ENCODE measurements at regions not wholly inside any gene's neighbourhood (a gene's known extent, or its start where the extent isn't known, plus 50 kb on each side); places are given as distances from the start of the nearest gene placed in this dataset.

GRCh38 chr6:84825461-84825860, 61.1 kb upstream of the TBX18 start:
- TF ChIP-seq BHLHE40 (IDR thresholded peaks at IDR 0.05; ENCODE audit: borderline replicate concordance) (no peak), SUZ12 (IDR thresholded peaks at IDR 0.05) (no peak), FOXM1 (IDR thresholded peaks at IDR 0.05; ENCODE audit: borderline replicate concordance) (no peak), L3MBTL2 (conservative IDR thresholded peaks at IDR 0.05) (no peak), FOXA1 (IDR thresholded peaks at IDR 0.05) (no peak), ARNT (IDR thresholded peaks at IDR 0.05) (no peak), LEF1 (IDR thresholded peaks at IDR 0.05; ENCODE audit: borderline replicate concordance) (no peak), NFRKB (IDR thresholded peaks at IDR 0.05) (no peak), CTBP1 (IDR thresholded peaks at IDR 0.05; ENCODE audit: borderline replicate concordance) (no peak), SP1 (IDR thresholded peaks at IDR 0.05) (no peak), ELF4 (IDR thresholded peaks at IDR 0.05) (no peak), TARDBP (IDR thresholded peaks at IDR 0.05) (no peak)

Measured in HEK293T (cell line).